ENCODE measurements at regions not wholly inside any gene's neighbourhood (a gene's known extent, or its start where the extent isn't known, plus 50 kb on each side); places are given as distances from the start of the nearest gene placed in this dataset.

GRCh38 chr3:70763894-70764293 lies 451.5 kb upstream of the MDFIC2 start:
- Histone ChIP-seq H3K4me3 (no peak overlapping the region), H3K9me3 (no peaks in the 10 kb centered on the region), H3K36me3 (ENCODE audit: insufficient read depth in 1 of 2, low read depth in 1 of 2) (no peaks in the 10 kb centered on the region), H3K4me1 (no peaks in the 10 kb centered on the region), H3K27me3 (ENCODE audit: insufficient read depth in 3 of 3, low read length in 2 of 3) (no peaks in the 10 kb centered on the region), H3K27ac (no peak overlapping the region)
- DNase-seq = no peak
- intact Hi-C loops (cut with DNase I) = no loop called here
- no peak for ATAC-seq
- no peak for TF ChIP-seq CTCF (IDR thresholded peaks at IDR 0.05)
- WGBS, 3 donors = 90 to 94% (median 94%) methylated on average over 2 of the region's 2 CpGs

GRCh38 chr3:70757658-70758057 lies 445.2 kb upstream of the MDFIC2 start:
- Histone ChIP-seq H3K9me3 (no peaks in the 10 kb centered on the region), H3K36me3 (ENCODE audit: insufficient read depth in 1 of 2, low read depth in 1 of 2) (no peaks in the 10 kb centered on the region), H3K27ac (no peak overlapping the region), H3K4me1 (no peaks in the 10 kb centered on the region), H3K4me3 (no peak overlapping the region), H3K27me3 (ENCODE audit: insufficient read depth in 3 of 3, low read length in 2 of 3) (no peaks in the 10 kb centered on the region)
- intact Hi-C loops (cut with DNase I) = loop anchor here in 1 of 2 donors (5.0 kb wide), 1 partner anchor 1195 kb away; no protein-coding TSS in a partner anchor
- ATAC-seq = no peak
- TF ChIP-seq CTCF (IDR thresholded peaks at IDR 0.05) = no peak
- DNase-seq = no peak
- WGBS, 3 donors = 85 to 86% (median 86%) methylated on average over 2 of the region's 2 CpGs

- no peak for DNase-seq
- ATAC-seq = no peak
- H3K4me1 ChIP-seq = no peaks in the 10 kb centered on the region
- H3K27me3 ChIP-seq (ENCODE audit: insufficient read depth in 3 of 3, low read length in 2 of 3) = peaks cover 0 to 4% (median 0%) of the 10 kb centered on the region in 3 donors
- no peak for TF ChIP-seq CTCF (IDR thresholded peaks at IDR 0.05)
- no peak overlapping the region for H3K4me3 ChIP-seq
- H3K36me3 ChIP-seq (ENCODE audit: insufficient read depth in 1 of 2, low read depth in 1 of 2) = no peaks in the 10 kb centered on the region
- H3K27ac ChIP-seq = no peak overlapping the region
- 65 to 71% (median 67%) methylated on average over 5 of the region's 5 CpGs for WGBS, 3 donors
- no peaks in the 10 kb centered on the region for H3K9me3 ChIP-seq
- intact Hi-C loops (cut with DNase I) = loop anchor here in 1 of 2 donors (5.0 kb wide), 1 partner anchor 1193 kb away; no protein-coding TSS in a partner anchor
Measured at GRCh38 chr3:70755526-70755925, 443.1 kb upstream of the MDFIC2 start.

- no peak for TF ChIP-seq CTCF (IDR thresholded peaks at IDR 0.05)
- H3K36me3 ChIP-seq (ENCODE audit: insufficient read depth in 1 of 2, low read depth in 1 of 2) = no peaks in the 10 kb centered on the region
- no peaks in the 10 kb centered on the region for H3K9me3 ChIP-seq
- intact Hi-C loops (cut with DNase I) = no loop called here
- no peak overlapping the region for H3K27ac ChIP-seq
- no peak for ATAC-seq
- no peak for DNase-seq
- no peak overlapping the region for H3K4me3 ChIP-seq
- peaks cover 0 to 4% (median 0%) of the 10 kb centered on the region in 3 donors for H3K27me3 ChIP-seq (ENCODE audit: insufficient read depth in 3 of 3, low read length in 2 of 3)
- no peaks in the 10 kb centered on the region for H3K4me1 ChIP-seq
Measured at GRCh38 chr3:70754314-70754713, 441.9 kb upstream of the MDFIC2 start.

- H3K27ac ChIP-seq = no peak overlapping the region
- intact Hi-C loops (cut with DNase I) = no loop called here
Measured at GRCh38 chr3:70753572-70753971, 441.1 kb upstream of the MDFIC2 start.

More at GRCh38 chr3:70753572-70753971, 441.1 kb upstream of the MDFIC2 start:
- no peaks in the 10 kb centered on the region for H3K36me3 ChIP-seq (ENCODE audit: insufficient read depth in 1 of 2, low read depth in 1 of 2)
- H3K9me3 ChIP-seq = no peaks in the 10 kb centered on the region
- peaks cover 0 to 4% (median 0%) of the 10 kb centered on the region in 3 donors for H3K27me3 ChIP-seq (ENCODE audit: insufficient read depth in 3 of 3, low read length in 2 of 3)
- no peak for ATAC-seq
- H3K4me3 ChIP-seq = no peak overlapping the region
- H3K4me1 ChIP-seq = no peaks in the 10 kb centered on the region
- DNase-seq = no peak
- WGBS, 3 donors = 62 to 72% (median 64%) methylated on average over 3 of the region's 3 CpGs
- no peak for TF ChIP-seq CTCF (IDR thresholded peaks at IDR 0.05)
